ENCODE measurements at regions not wholly inside any gene's neighbourhood (a gene's known extent, or its start where the extent isn't known, plus 50 kb on each side); places are given as distances from the start of the nearest gene placed in this dataset.

DNA sequence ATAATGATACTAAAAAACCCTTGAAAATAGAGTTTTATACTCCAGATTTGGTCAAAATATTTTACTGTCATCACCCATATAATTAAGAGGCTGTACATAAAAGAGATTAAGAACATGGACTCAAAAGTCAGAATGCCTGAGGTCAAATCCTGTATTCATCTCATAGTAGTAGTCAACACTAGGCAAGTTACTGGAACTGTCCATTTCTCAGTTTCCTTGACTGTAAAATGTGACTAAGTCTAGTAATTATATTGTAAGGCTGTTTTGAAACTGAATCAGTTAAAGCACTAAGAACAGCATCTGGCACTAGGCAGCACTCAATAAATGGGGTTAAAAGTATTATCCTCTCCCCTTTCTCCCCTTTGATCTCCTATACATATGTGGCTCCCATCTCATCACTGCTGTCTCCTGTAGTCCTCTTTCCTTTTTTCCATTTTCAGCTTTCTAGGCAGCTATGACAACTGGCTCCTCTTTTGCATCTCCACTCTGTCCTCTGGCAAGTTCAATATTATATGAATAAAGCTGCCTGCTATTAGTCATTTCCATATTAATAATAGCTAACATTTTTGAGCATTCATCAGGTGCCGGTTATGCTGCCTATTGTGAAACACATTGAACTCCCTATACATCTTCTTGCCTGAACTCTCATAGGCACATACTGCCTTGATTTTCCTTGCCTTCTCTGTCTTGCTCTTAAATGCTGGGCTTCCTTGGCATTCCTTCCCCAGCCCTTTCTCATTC, 185.8 kb upstream of the NREP start:
- no peak for TF ChIP-seq CTCF (conservative IDR thresholded peaks at IDR 0.05; ENCODE audit: low read depth, low read length)
- TF ChIP-seq EZH2 (IDR thresholded peaks at IDR 0.05; ENCODE audit: low read length, unreplicated experiment): no peak
- no peak for TF ChIP-seq EZH2phosphoT487 (IDR thresholded peaks at IDR 0.05; ENCODE audit: borderline replicate concordance, low read length)
